ENCODE measurements at regions not wholly inside any gene's neighbourhood (a gene's known extent, or its start where the extent isn't known, plus 50 kb on each side); places are given as distances from the start of the nearest gene placed in this dataset.

DNA sequence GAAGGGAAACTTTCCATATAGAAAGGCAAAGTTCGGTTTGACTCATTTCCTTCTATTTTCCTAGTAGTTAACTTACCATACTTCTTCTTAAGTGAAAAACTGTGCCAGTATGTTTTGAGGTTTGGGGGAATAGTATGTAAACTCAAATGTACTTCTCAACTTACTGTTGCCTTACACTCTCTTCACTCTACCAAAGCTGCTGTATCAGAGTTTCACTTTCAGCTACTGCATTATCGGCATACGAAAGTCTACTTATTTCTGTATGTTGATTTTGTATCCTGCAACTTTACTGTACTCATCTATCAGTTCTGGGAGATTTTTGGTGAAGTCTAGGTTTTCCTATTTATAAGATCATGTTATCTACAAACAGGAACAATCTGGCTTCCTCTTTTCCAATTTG lies 932.7 kb downstream of the FAT4 start:
- no peak overlapping the region for H3K4me3 ChIP-seq (replicated peaks in 1 of 4; ENCODE audit: control extremely low read depth in 1 of 4, insufficient read depth in 1 of 4, low read depth in 3 of 4, low read length in 4 of 4)
- H3K36me3 ChIP-seq (ENCODE audit: control insufficient read depth, insufficient read depth, low read length): no peaks in the 10 kb centered on the region
- no peak overlapping the region for H3K27ac ChIP-seq (ENCODE audit: insufficient read depth, low read length)
- no peak overlapping the region for H3K4me2 ChIP-seq (ENCODE audit: extremely low read depth, insufficient read depth, low read length)
- H3K9me3 ChIP-seq (ENCODE audit: control insufficient read depth, insufficient read depth, low read depth, low read length): no peaks in the 10 kb centered on the region
- TF ChIP-seq EZH2 (IDR thresholded peaks at IDR 0.05; ENCODE audit: low read length, missing control alignments): no peak
- TF ChIP-seq, protein P1, sequence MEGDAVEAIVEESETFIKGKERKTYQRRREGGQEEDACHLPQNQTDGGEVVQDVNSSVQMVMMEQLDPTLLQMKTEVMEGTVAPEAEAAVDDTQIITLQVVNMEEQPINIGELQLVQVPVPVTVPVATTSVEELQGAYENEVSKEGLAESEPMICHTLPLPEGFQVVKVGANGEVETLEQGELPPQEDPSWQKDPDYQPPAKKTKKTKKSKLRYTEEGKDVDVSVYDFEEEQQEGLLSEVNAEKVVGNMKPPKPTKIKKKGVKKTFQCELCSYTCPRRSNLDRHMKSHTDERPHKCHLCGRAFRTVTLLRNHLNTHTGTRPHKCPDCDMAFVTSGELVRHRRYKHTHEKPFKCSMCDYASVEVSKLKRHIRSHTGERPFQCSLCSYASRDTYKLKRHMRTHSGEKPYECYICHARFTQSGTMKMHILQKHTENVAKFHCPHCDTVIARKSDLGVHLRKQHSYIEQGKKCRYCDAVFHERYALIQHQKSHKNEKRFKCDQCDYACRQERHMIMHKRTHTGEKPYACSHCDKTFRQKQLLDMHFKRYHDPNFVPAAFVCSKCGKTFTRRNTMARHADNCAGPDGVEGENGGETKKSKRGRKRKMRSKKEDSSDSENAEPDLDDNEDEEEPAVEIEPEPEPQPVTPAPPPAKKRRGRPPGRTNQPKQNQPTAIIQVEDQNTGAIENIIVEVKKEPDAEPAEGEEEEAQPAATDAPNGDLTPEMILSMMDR (conservative IDR thresholded peaks at IDR 0.05 in 1 of 2, IDR thresholded peaks at IDR 0.05 in 1 of 2; ENCODE audit: low read depth in 1 of 2, low read length in 2 of 2): no peak
- no peak overlapping the region for H3K9ac ChIP-seq (ENCODE audit: insufficient read depth, low read length)
- DNase-seq (ENCODE audit: low read depth in 2 of 2): no peak
- no peaks in the 10 kb centered on the region for H4K20me1 ChIP-seq (ENCODE audit: control insufficient read depth, extremely low read depth, insufficient read depth, low read length)
- H3K27me3 ChIP-seq (ENCODE audit: control insufficient read depth, insufficient read depth, low read length): no peaks in the 10 kb centered on the region
- H3K4me1 ChIP-seq (ENCODE audit: control insufficient read depth, extremely low read depth, insufficient read depth, low read length): no peaks in the 10 kb centered on the region
- no peak overlapping the region for H2AFZ ChIP-seq (ENCODE audit: low read length)
- no peaks in the 10 kb centered on the region for H3K79me2 ChIP-seq (ENCODE audit: control insufficient read depth, insufficient read depth, low read length)

DNA sequence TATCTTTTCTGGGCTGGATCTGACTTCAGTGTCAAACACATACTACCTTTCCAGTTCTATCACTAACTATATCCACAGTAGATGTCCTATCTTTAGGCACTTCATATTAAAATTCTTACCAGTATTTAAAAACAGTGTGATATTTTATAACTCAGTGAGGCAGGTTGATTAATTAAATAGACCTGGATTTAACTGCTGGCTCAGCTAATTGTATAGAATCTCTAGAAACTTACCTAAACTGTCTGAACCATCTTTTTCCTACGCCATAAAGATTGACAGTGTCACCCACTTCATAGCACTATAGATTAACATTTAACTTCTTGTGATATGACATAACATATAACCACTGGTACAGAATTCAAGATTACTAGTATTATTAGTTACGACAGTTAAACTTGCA lies 935.3 kb downstream of the FAT4 start:
- Histone ChIP-seq H2AFZ (ENCODE audit: low read length) (no peak overlapping the region), H3K4me2 (ENCODE audit: extremely low read depth, insufficient read depth, low read length) (no peak overlapping the region), H3K9ac (ENCODE audit: insufficient read depth, low read length) (no peak overlapping the region), H3K36me3 (ENCODE audit: control insufficient read depth, insufficient read depth, low read length) (no peaks in the 10 kb centered on the region), H3K27me3 (ENCODE audit: control insufficient read depth, insufficient read depth, low read length) (no peaks in the 10 kb centered on the region), H3K4me1 (ENCODE audit: control insufficient read depth, extremely low read depth, insufficient read depth, low read length) (no peaks in the 10 kb centered on the region), H3K79me2 (ENCODE audit: control insufficient read depth, insufficient read depth, low read length) (no peaks in the 10 kb centered on the region), H3K9me3 (ENCODE audit: control insufficient read depth, insufficient read depth, low read depth, low read length) (no peaks in the 10 kb centered on the region), H3K4me3 (replicated peaks in 1 of 4; ENCODE audit: control extremely low read depth in 1 of 4, insufficient read depth in 1 of 4, low read depth in 3 of 4, low read length in 4 of 4) (no peak overlapping the region), H3K27ac (ENCODE audit: insufficient read depth, low read length) (no peak overlapping the region), H4K20me1 (ENCODE audit: control insufficient read depth, extremely low read depth, insufficient read depth, low read length) (no peaks in the 10 kb centered on the region)
- DNase-seq (ENCODE audit: low read depth in 2 of 2): no peak
- TF ChIP-seq EZH2 (IDR thresholded peaks at IDR 0.05; ENCODE audit: low read length, missing control alignments): no peak
- TF ChIP-seq, protein P1 (conservative IDR thresholded peaks at IDR 0.05 in 1 of 2, IDR thresholded peaks at IDR 0.05 in 1 of 2; ENCODE audit: low read depth in 1 of 2, low read length in 2 of 2): no peak

DNA sequence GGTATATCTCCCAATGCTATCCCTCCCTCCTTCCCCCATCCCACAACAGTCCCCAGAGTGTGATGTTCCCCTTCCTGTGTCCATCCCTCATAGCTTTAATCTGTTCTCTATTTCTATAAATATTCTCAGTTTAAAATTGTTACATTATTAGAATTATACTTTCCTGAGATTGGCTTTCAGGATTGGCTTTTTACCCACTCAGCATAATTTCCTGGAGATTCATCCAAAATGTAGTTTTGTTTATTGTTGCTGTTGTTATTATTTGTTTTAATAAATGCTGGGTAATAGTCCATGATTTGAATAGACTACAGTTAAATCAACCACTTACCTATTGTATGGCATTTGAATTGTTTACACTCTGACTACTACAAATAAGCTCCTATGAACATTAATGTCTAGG lies 936.4 kb downstream of the FAT4 start:
- no peaks in the 10 kb centered on the region for H3K27me3 ChIP-seq (ENCODE audit: control insufficient read depth, insufficient read depth, low read length)

More for the DNA sequence above, 936.4 kb downstream of the FAT4 start:
- Histone ChIP-seq H2AFZ (ENCODE audit: low read length) (no peak overlapping the region), H3K9me3 (ENCODE audit: control insufficient read depth, insufficient read depth, low read depth, low read length) (no peaks in the 10 kb centered on the region), H3K4me2 (ENCODE audit: extremely low read depth, insufficient read depth, low read length) (no peak overlapping the region), H3K4me1 (ENCODE audit: control insufficient read depth, extremely low read depth, insufficient read depth, low read length) (no peaks in the 10 kb centered on the region), H3K27ac (ENCODE audit: insufficient read depth, low read length) (no peak overlapping the region), H3K4me3 (replicated peaks in 1 of 4; ENCODE audit: control extremely low read depth in 1 of 4, insufficient read depth in 1 of 4, low read depth in 3 of 4, low read length in 4 of 4) (no peak overlapping the region), H3K36me3 (ENCODE audit: control insufficient read depth, insufficient read depth, low read length) (no peaks in the 10 kb centered on the region), H3K79me2 (ENCODE audit: control insufficient read depth, insufficient read depth, low read length) (no peaks in the 10 kb centered on the region), H4K20me1 (ENCODE audit: control insufficient read depth, extremely low read depth, insufficient read depth, low read length) (no peaks in the 10 kb centered on the region), H3K9ac (ENCODE audit: insufficient read depth, low read length) (no peak overlapping the region)
- TF ChIP-seq, protein P1 (conservative IDR thresholded peaks at IDR 0.05 in 1 of 2, IDR thresholded peaks at IDR 0.05 in 1 of 2; ENCODE audit: low read depth in 1 of 2, low read length in 2 of 2): no peak
- TF ChIP-seq EZH2 (IDR thresholded peaks at IDR 0.05; ENCODE audit: low read length, missing control alignments): no peak
- no peak for DNase-seq (ENCODE audit: low read depth in 2 of 2)

Measured in fibroblast of lung (primary cell).